HEK293 (cell line): ENCODE measurements at regions not wholly inside any gene's neighbourhood (a gene's known extent, or its start where the extent isn't known, plus 50 kb on each side); places are given as distances from the start of the nearest gene placed in this dataset.

Experiments used
- CTCF ChIA-PET: fragments of 350-600 bp; formaldehyde crosslinking; extraction: SDS; loops from one replicate; lab custom pipeline; 2021; ENCODE audit warnings: antibody characterized with exemption; lab: Yijun Ruan, JAX
- POLR2A ChIA-PET: fragments of 300-600 bp; formaldehyde crosslinking; extraction: SDS; loops from one replicate; lab custom pipeline; 2020; ENCODE audit warnings: antibody characterized with exemption, inconsistent platforms; lab: Yijun Ruan, JAX
- H3K27ac ChIP-seq: fragments of 200-500 bp; sonication (Bioruptor generic); 2 replicates; pipeline ENCODE4 v1.5.1; 2014; ENCODE audit warnings: low read depth, low read length, control low read depth, inconsistent platforms; ENCODE audit errors: extremely low read depth
- H3K36me3 ChIP-seq, 2 experiments: fragments of 200-500 bp in 1 of 2; sonication (Bioruptor generic) in 1 of 2; 1 replicate in 1 of 2; 2 replicates in 1 of 2; pipeline ENCODE4 v1.5.1; 2014 to 2017; ENCODE audit warnings: inconsistent platforms in 2 of 2, low read length in 2 of 2; ENCODE audit not compliant: control insufficient read depth in 2 of 2, insufficient read depth in 1 of 2
- H3K4me1 ChIP-seq: fragments of 200-500 bp; sonication (Bioruptor generic); 2 replicates; pipeline ENCODE4 v1.5.1; 2014; ENCODE audit warnings: mild to moderate bottlenecking, low read length, inconsistent platforms; ENCODE audit not compliant: control insufficient read depth, insufficient read depth
- H3K4me3 ChIP-seq: 2 replicates; pipeline ENCODE4 v1.5.1; 2011; ENCODE audit warnings: low read depth, mild to moderate bottlenecking, control low read depth, low read length, moderate library complexity
- H3K9me3 ChIP-seq: fragments of 200-500 bp; sonication (Bioruptor generic); 2 replicates; pipeline ENCODE4 v1.5.1; 2014; ENCODE audit warnings: low read depth, low read length, inconsistent platforms; ENCODE audit not compliant: control insufficient read depth, insufficient read depth
- BCL11B ChIP-seq: fragments of 450-650 bp; formaldehyde crosslinking; IDR thresholded peaks from 2 replicates; pipeline ENCODE4 v1.5.1; 2016; ENCODE audit warnings: low read depth, missing biosample characterization, missing genetic modification characterization
- FEZF1 ChIP-seq: fragments of 450-650 bp; formaldehyde crosslinking; IDR thresholded peaks from 2 replicates; pipeline ENCODE4 v1.5.1; 2016; ENCODE audit warnings: missing biosample characterization, missing genetic modification characterization
- GLIS2 ChIP-seq: fragments of 450-650 bp; formaldehyde crosslinking; IDR thresholded peaks from 2 replicates; pipeline ENCODE4 v1.5.1; 2016; ENCODE audit warnings: missing biosample characterization, missing genetic modification characterization
- KLF16 ChIP-seq: fragments of 450-650 bp; formaldehyde crosslinking; IDR thresholded peaks from 2 replicates; pipeline ENCODE4 v1.5.1; 2017; ENCODE audit warnings: missing biosample characterization, missing genetic modification characterization
- KLF8 ChIP-seq: fragments of 450-650 bp; formaldehyde crosslinking; IDR thresholded peaks from 2 replicates; pipeline ENCODE4 v1.5.1; 2016; ENCODE audit warnings: missing biosample characterization, missing genetic modification characterization
- ZBTB21 ChIP-seq: fragments of 450-650 bp; formaldehyde crosslinking; IDR thresholded peaks from 2 replicates; pipeline ENCODE4 v1.5.1; 2017; ENCODE audit warnings: missing biosample characterization, missing genetic modification characterization
- ZNF112 ChIP-seq: fragments of 450-650 bp; formaldehyde crosslinking; IDR thresholded peaks from 2 replicates; pipeline ENCODE4 v1.5.0; 2017; ENCODE audit warnings: missing biosample characterization, missing genetic modification characterization
- ZNF169 ChIP-seq: fragments of 450-650 bp; formaldehyde crosslinking; IDR thresholded peaks from 2 replicates; pipeline ENCODE4 v1.5.1; 2016; ENCODE audit warnings: missing biosample characterization, missing genetic modification characterization
- ZNF19 ChIP-seq: fragments of 450-650 bp; formaldehyde crosslinking; IDR thresholded peaks from 2 replicates; pipeline ENCODE4; 2016; ENCODE audit warnings: missing biosample characterization, missing genetic modification characterization, low read depth
- ZNF221 ChIP-seq: fragments of 450-650 bp; formaldehyde crosslinking; IDR thresholded peaks from 2 replicates; pipeline ENCODE4 v1.5.1; 2017; ENCODE audit warnings: missing biosample characterization, missing genetic modification characterization, borderline replicate concordance
- ZNF248 ChIP-seq: fragments of 450-650 bp; formaldehyde crosslinking; IDR thresholded peaks from 2 replicates; pipeline ENCODE4 v1.5.1; 2017; ENCODE audit warnings: missing biosample characterization, missing genetic modification characterization
- ZNF292 ChIP-seq: fragments of 450-650 bp; formaldehyde crosslinking; IDR thresholded peaks from 2 replicates; pipeline ENCODE4 v1.5.1; 2016; ENCODE audit warnings: low read depth, missing biosample characterization, missing genetic modification characterization, borderline replicate concordance
- ZNF544 ChIP-seq: fragments of 450-650 bp; formaldehyde crosslinking; IDR thresholded peaks from 2 replicates; pipeline ENCODE4 v1.5.0; 2017; ENCODE audit warnings: missing biosample characterization, missing genetic modification characterization
- ZNF560 ChIP-seq: fragments of 450-650 bp; formaldehyde crosslinking; IDR thresholded peaks from 2 replicates; pipeline ENCODE4 v1.5.1; 2017; ENCODE audit warnings: missing biosample characterization, missing genetic modification characterization, borderline replicate concordance
- ZNF600 ChIP-seq: fragments of 450-650 bp; formaldehyde crosslinking; IDR thresholded peaks from 2 replicates; pipeline ENCODE4 v1.5.1; 2016; ENCODE audit warnings: missing biosample characterization, missing genetic modification characterization
- ZNF654 ChIP-seq: fragments of 450-650 bp; formaldehyde crosslinking; IDR thresholded peaks from 2 replicates; pipeline ENCODE4 v1.5.1; 2016; ENCODE audit warnings: low read depth, missing biosample characterization, missing genetic modification characterization
- ZNF677 ChIP-seq: fragments of 450-650 bp; IDR thresholded peaks from 2 replicates; pipeline ENCODE4 v1.5.0; 2018; ENCODE audit warnings: missing biosample characterization, mild to moderate bottlenecking, missing genetic modification characterization, moderate library complexity
- ZNF791 ChIP-seq: fragments of 450-650 bp; formaldehyde crosslinking; IDR thresholded peaks from 2 replicates; pipeline ENCODE4 v1.5.1; 2016; ENCODE audit warnings: missing biosample characterization, missing genetic modification characterization
- TF ChIP-seq, protein P1 (sequence below): fragments of 450-650 bp; formaldehyde crosslinking; IDR thresholded peaks from 2 replicates; pipeline ENCODE4 v1.5.1; 2016; ENCODE audit warnings: missing biosample characterization, missing genetic modification characterization
- TF ChIP-seq, protein P2 (sequence below): fragments of 450-650 bp; IDR thresholded peaks from 2 replicates; pipeline ENCODE4 v1.5.1; 2018; ENCODE audit warnings: missing biosample characterization, missing genetic modification characterization
- TF ChIP-seq, protein P3 (sequence below): fragments of 450-650 bp; formaldehyde crosslinking; IDR thresholded peaks from 2 replicates; pipeline ENCODE4 v1.5.1; 2017; ENCODE audit warnings: missing biosample characterization, missing genetic modification characterization

DNA sequence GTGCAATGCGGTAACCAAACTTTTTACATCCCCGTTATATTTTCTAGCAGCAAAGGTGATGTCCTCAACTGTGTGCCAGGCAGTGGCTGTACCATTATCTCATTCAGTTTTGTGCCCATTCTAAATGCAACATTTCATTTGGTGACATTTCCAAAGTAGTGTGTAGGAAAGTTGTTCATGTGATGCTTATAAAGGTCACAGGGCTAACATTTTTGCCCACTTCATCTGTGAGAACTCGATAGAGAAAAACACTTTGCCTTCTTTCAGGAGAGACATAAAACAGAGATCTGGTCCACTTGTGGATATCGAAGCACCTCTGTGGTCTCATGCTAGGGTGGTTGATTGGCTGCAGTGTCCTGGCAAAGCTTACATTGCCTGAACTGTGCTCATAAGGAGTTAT lies 414.2 kb upstream of the PDE3A start (continued):
- no peak for TF ChIP-seq BCL11B (tag by site-specific recombination)
- TF ChIP-seq ZNF19 (tag by site-specific recombination) = no peak

DNA sequence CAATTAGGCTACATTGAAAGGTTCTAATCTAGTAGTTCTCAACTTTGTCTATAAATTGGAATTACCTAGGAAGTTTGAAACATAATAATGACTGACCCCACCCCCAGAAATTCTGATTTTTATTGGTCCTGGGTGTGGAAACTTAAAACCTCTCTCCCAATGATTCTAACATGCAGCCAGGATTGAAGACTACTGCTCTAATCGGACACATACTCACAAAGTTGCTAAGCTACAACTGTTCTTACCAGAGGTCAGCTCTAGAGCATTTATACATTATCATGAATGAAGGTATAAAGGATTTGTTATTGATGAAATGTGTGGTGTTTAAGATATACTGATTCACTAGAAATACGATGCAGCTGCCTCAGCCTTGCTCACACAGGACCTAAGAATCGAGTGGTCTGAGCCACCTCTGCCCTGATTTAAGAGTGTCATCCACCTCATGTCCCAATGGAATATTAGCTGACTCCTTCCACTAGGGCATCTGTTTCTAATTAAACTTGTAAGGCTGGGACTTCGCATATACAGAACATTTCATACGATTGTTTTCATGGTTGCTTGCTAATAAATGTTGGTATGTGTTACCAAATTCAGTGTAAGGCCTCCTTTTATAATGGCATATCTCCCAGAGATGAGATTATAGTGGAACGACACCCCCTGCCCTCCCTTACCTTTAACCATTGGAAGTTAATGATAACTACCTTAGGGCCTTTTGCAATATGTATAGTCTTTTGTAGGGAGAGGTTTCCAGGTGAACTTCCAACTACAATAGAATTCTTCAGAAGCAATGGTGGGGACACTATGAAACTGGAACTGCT lies 410.8 kb upstream of the PDE3A start:
- no peak for TF ChIP-seq GLIS2
- TF ChIP-seq ZNF169 (tag by site-specific recombination) = no peak
- TF ChIP-seq ZNF654 (tag by site-specific recombination) = no peak
- no peak for TF ChIP-seq ZNF292 (tag by site-specific recombination)
- no peak for TF ChIP-seq FEZF1 (tag by site-specific recombination)
- TF ChIP-seq ZNF112 = no peak
- no peak for TF ChIP-seq ZNF544 (tag by site-specific recombination)
- TF ChIP-seq BCL11B (tag by site-specific recombination) = no peak
- no peak for TF ChIP-seq ZNF248 (tag by site-specific recombination)
- TF ChIP-seq, protein P1, sequence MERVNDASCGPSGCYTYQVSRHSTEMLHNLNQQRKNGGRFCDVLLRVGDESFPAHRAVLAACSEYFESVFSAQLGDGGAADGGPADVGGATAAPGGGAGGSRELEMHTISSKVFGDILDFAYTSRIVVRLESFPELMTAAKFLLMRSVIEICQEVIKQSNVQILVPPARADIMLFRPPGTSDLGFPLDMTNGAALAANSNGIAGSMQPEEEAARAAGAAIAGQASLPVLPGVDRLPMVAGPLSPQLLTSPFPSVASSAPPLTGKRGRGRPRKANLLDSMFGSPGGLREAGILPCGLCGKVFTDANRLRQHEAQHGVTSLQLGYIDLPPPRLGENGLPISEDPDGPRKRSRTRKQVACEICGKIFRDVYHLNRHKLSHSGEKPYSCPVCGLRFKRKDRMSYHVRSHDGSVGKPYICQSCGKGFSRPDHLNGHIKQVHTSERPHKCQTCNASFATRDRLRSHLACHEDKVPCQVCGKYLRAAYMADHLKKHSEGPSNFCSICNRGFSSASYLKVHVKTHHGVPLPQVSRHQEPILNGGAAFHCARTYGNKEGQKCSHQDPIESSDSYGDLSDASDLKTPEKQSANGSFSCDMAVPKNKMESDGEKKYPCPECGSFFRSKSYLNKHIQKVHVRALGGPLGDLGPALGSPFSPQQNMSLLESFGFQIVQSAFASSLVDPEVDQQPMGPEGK = no peak
- TF ChIP-seq, protein P2, sequence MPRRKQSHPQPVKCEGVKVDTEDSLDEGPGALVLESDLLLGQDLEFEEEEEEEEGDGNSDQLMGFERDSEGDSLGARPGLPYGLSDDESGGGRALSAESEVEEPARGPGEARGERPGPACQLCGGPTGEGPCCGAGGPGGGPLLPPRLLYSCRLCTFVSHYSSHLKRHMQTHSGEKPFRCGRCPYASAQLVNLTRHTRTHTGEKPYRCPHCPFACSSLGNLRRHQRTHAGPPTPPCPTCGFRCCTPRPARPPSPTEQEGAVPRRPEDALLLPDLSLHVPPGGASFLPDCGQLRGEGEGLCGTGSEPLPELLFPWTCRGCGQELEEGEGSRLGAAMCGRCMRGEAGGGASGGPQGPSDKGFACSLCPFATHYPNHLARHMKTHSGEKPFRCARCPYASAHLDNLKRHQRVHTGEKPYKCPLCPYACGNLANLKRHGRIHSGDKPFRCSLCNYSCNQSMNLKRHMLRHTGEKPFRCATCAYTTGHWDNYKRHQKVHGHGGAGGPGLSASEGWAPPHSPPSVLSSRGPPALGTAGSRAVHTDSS (tag by site-specific recombination) = no peak
- TF ChIP-seq ZNF221 (tag by site-specific recombination) = no peak
- no peak for TF ChIP-seq ZNF677
- no peak for TF ChIP-seq KLF16 (tag by site-specific recombination)
- TF ChIP-seq ZNF791 (tag by site-specific recombination) = no peak
- TF ChIP-seq ZBTB21 (tag by site-specific recombination) = no peak
- no peak for TF ChIP-seq ZNF600 (tag by site-specific recombination)
- TF ChIP-seq KLF8 (tag by site-specific recombination) = no peak
- no peak for TF ChIP-seq ZNF560 (tag by site-specific recombination)
- TF ChIP-seq, protein P3, sequence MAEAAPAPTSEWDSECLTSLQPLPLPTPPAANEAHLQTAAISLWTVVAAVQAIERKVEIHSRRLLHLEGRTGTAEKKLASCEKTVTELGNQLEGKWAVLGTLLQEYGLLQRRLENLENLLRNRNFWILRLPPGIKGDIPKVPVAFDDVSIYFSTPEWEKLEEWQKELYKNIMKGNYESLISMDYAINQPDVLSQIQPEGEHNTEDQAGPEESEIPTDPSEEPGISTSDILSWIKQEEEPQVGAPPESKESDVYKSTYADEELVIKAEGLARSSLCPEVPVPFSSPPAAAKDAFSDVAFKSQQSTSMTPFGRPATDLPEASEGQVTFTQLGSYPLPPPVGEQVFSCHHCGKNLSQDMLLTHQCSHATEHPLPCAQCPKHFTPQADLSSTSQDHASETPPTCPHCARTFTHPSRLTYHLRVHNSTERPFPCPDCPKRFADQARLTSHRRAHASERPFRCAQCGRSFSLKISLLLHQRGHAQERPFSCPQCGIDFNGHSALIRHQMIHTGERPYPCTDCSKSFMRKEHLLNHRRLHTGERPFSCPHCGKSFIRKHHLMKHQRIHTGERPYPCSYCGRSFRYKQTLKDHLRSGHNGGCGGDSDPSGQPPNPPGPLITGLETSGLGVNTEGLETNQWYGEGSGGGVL = no peak
- no peak overlapping the region for H3K4me3 ChIP-seq
- no peak overlapping the region for H3K27ac ChIP-seq
- CTCF ChIA-PET = no interaction called here
- H3K36me3 ChIP-seq = no peaks in the 10 kb centered on the region
- no peaks in the 10 kb centered on the region for H3K9me3 ChIP-seq
- POLR2A ChIA-PET = no interaction called here
- H3K4me1 ChIP-seq = no peaks in the 10 kb centered on the region
